ENCODE measurements at regions not wholly inside any gene's neighbourhood (a gene's known extent, or its start where the extent isn't known, plus 50 kb on each side); places are given as distances from the start of the nearest gene placed in this dataset.

- Histone ChIP-seq H3K36me3 (ENCODE audit: control insufficient read depth, insufficient read depth, low read length) (no peaks in the 10 kb centered on the region), H3K9ac (ENCODE audit: insufficient read depth, low read length) (no peak overlapping the region), H3K27me3 (ENCODE audit: control insufficient read depth, insufficient read depth, low read length) (no peaks in the 10 kb centered on the region), H3K79me2 (ENCODE audit: control insufficient read depth, insufficient read depth, low read length) (no peaks in the 10 kb centered on the region), H3K4me1 (ENCODE audit: control insufficient read depth, extremely low read depth, insufficient read depth, low read length) (no peaks in the 10 kb centered on the region), H4K20me1 (ENCODE audit: control insufficient read depth, extremely low read depth, insufficient read depth, low read length) (no peaks in the 10 kb centered on the region), H3K9me3 (ENCODE audit: control insufficient read depth, insufficient read depth, low read depth, low read length) (no peaks in the 10 kb centered on the region), H3K4me2 (ENCODE audit: extremely low read depth, insufficient read depth, low read length) (no peak overlapping the region), H2AFZ (ENCODE audit: low read length) (no peak overlapping the region), H3K27ac (ENCODE audit: insufficient read depth, low read length) (no peak overlapping the region), H3K4me3 (replicated peaks in 1 of 4; ENCODE audit: control extremely low read depth in 1 of 4, insufficient read depth in 1 of 4, low read depth in 3 of 4, low read length in 4 of 4) (no peak overlapping the region)
- TF ChIP-seq CTCF (conservative IDR thresholded peaks at IDR 0.05 in 1 of 2, IDR thresholded peaks at IDR 0.05 in 1 of 2; ENCODE audit: low read depth in 1 of 2, low read length in 2 of 2): no peak
- no peak for TF ChIP-seq EZH2 (IDR thresholded peaks at IDR 0.05; ENCODE audit: low read length, missing control alignments)
- no peak for DNase-seq (ENCODE audit: low read depth in 2 of 2)
These were observed 2052.9 kb downstream of the ARAP2 start for GRCh38 chr4:34191443-34191842.

- no peak overlapping the region for H3K27ac ChIP-seq (ENCODE audit: insufficient read depth, low read length)
- H3K36me3 ChIP-seq (ENCODE audit: control insufficient read depth, insufficient read depth, low read length): no peaks in the 10 kb centered on the region
- H3K4me1 ChIP-seq (ENCODE audit: control insufficient read depth, extremely low read depth, insufficient read depth, low read length): no peaks in the 10 kb centered on the region
- no peaks in the 10 kb centered on the region for H3K79me2 ChIP-seq (ENCODE audit: control insufficient read depth, insufficient read depth, low read length)
- no peaks in the 10 kb centered on the region for H4K20me1 ChIP-seq (ENCODE audit: control insufficient read depth, extremely low read depth, insufficient read depth, low read length)
- H3K9ac ChIP-seq (ENCODE audit: insufficient read depth, low read length): no peak overlapping the region
- DNase-seq (ENCODE audit: low read depth in 2 of 2): peak; percentile 32 to 50
- peak overlapping the region; percentile 13 for H2AFZ ChIP-seq (ENCODE audit: low read length)
- TF ChIP-seq CTCF (conservative IDR thresholded peaks at IDR 0.05 in 1 of 2, IDR thresholded peaks at IDR 0.05 in 1 of 2; ENCODE audit: low read depth in 1 of 2, low read length in 2 of 2) (no peak), EZH2 (IDR thresholded peaks at IDR 0.05; ENCODE audit: low read length, missing control alignments) (no peak)
- H3K4me2 ChIP-seq (ENCODE audit: extremely low read depth, insufficient read depth, low read length): peak overlapping the region; percentile 40
- H3K27me3 ChIP-seq (ENCODE audit: control insufficient read depth, insufficient read depth, low read length): no peaks in the 10 kb centered on the region
- no peaks in the 10 kb centered on the region for H3K9me3 ChIP-seq (ENCODE audit: control insufficient read depth, insufficient read depth, low read depth, low read length)
- no peak overlapping the region for H3K4me3 ChIP-seq (replicated peaks in 1 of 4; ENCODE audit: control extremely low read depth in 1 of 4, insufficient read depth in 1 of 4, low read depth in 3 of 4, low read length in 4 of 4)
These were observed 2050.7 kb downstream of the ARAP2 start for GRCh38 chr4:34193451-34194154.

GRCh38 chr4:34194585-34194984, 2049.7 kb downstream of the ARAP2 start:
- Histone ChIP-seq H3K27me3 (ENCODE audit: control insufficient read depth, insufficient read depth, low read length) (no peaks in the 10 kb centered on the region), H3K4me3 (replicated peaks in 1 of 4; ENCODE audit: control extremely low read depth in 1 of 4, insufficient read depth in 1 of 4, low read depth in 3 of 4, low read length in 4 of 4) (no peak overlapping the region), H2AFZ (ENCODE audit: low read length) (no peak overlapping the region), H4K20me1 (ENCODE audit: control insufficient read depth, extremely low read depth, insufficient read depth, low read length) (no peaks in the 10 kb centered on the region), H3K4me2 (ENCODE audit: extremely low read depth, insufficient read depth, low read length) (no peak overlapping the region), H3K4me1 (ENCODE audit: control insufficient read depth, extremely low read depth, insufficient read depth, low read length) (no peaks in the 10 kb centered on the region), H3K36me3 (ENCODE audit: control insufficient read depth, insufficient read depth, low read length) (no peaks in the 10 kb centered on the region), H3K9ac (ENCODE audit: insufficient read depth, low read length) (no peak overlapping the region), H3K79me2 (ENCODE audit: control insufficient read depth, insufficient read depth, low read length) (no peaks in the 10 kb centered on the region), H3K9me3 (ENCODE audit: control insufficient read depth, insufficient read depth, low read depth, low read length) (no peaks in the 10 kb centered on the region), H3K27ac (ENCODE audit: insufficient read depth, low read length) (no peak overlapping the region)
- TF ChIP-seq EZH2 (IDR thresholded peaks at IDR 0.05; ENCODE audit: low read length, missing control alignments) (no peak), CTCF (conservative IDR thresholded peaks at IDR 0.05 in 1 of 2, IDR thresholded peaks at IDR 0.05 in 1 of 2; ENCODE audit: low read depth in 1 of 2, low read length in 2 of 2) (no peak)
- no peak for DNase-seq (ENCODE audit: low read depth in 2 of 2)

Measured in fibroblast of lung (primary cell).